Ishikawa (cell line): ENCODE measurements at regions not wholly inside any gene's neighbourhood (a gene's known extent, or its start where the extent isn't known, plus 50 kb on each side); places are given as distances from the start of the nearest gene placed in this dataset.

Source experiments
- CEBPB ChIP-seq: IDR thresholded peaks from 2 replicates; pipeline ENCODE4 v1.6.1; 2012
- CREB1 ChIP-seq: IDR thresholded peaks from 2 replicates; pipeline ENCODE4 v1.6.1; 2012; ENCODE audit warnings: low read depth
- EGR1 ChIP-seq: IDR thresholded peaks from 2 replicates; pipeline ENCODE4 v1.6.1; 2012
- EP300 ChIP-seq: IDR thresholded peaks from 2 replicates; pipeline ENCODE4 v1.6.1; 2012; ENCODE audit warnings: borderline replicate concordance
- FOXM1 ChIP-seq: IDR thresholded peaks from 2 replicates; pipeline ENCODE4 v1.6.1; 2012; ENCODE audit warnings: low read depth, borderline replicate concordance
- NFIC ChIP-seq: IDR thresholded peaks from 2 replicates; pipeline ENCODE4 v1.6.1; 2012
- RAD21 ChIP-seq: IDR thresholded peaks from 2 replicates; pipeline ENCODE4 v1.6.1; 2012; ENCODE audit warnings: low read depth
- TAF1 ChIP-seq: IDR thresholded peaks from 2 replicates; pipeline ENCODE4 v1.6.1; 2012; ENCODE audit warnings: low read depth, mild to moderate bottlenecking
- TCF12 ChIP-seq: IDR thresholded peaks from 2 replicates; pipeline ENCODE4 v1.6.1; 2012; ENCODE audit warnings: low read depth
- TEAD4 ChIP-seq: IDR thresholded peaks from 2 replicates; pipeline ENCODE4 v1.6.1; 2012
- YY1 ChIP-seq: IDR thresholded peaks from 2 replicates; pipeline ENCODE4 v1.6.1; 2012; ENCODE audit warnings: low read depth
- ZBTB7A ChIP-seq: IDR thresholded peaks from 2 replicates; pipeline ENCODE4 v1.6.1; 2012; ENCODE audit warnings: low read depth
- TF ChIP-seq, protein P1 (sequence below): IDR thresholded peaks from 2 replicates; pipeline ENCODE4 v1.6.1; 2012
- TF ChIP-seq, protein P2 (sequence below): IDR thresholded peaks from 2 replicates; pipeline ENCODE4 v1.6.1; 2012
- TF ChIP-seq, protein P3 (sequence below): IDR thresholded peaks from 2 replicates; pipeline ENCODE4 v1.6.1; 2012; ENCODE audit warnings: low read depth, mild to moderate bottlenecking

DNA sequence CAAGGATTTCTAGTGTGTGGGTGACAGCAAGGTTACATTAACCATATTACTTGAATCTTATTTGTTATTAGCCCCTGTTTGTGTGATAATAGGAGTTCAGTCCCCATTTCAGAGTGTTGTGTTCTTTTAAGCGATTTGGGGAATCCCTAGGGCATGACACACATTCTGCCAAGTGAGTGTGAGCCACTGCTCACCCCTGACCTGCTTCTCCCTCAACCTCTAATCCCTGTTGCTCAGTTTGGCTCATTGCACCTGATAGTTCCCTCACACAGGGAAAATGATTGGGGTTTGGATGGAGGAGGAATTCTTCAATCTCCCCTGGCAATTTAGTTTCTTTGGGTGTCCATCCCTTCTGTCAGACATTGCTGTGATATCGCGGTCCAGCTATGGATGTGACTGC is 149.2 kb downstream of the DMRTA1 start:
- TF ChIP-seq TAF1 (no peak), TEAD4 (no peak), ZBTB7A (no peak), TCF12 (no peak), EP300 (no peak), NFIC (no peak), RAD21 (no peak), CREB1 (no peak), CEBPB (no peak), YY1 (no peak), FOXM1 (no peak), EGR1 (no peak)
- TF ChIP-seq, protein P1, sequence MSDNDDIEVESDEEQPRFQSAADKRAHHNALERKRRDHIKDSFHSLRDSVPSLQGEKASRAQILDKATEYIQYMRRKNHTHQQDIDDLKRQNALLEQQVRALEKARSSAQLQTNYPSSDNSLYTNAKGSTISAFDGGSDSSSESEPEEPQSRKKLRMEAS: no peak
- TF ChIP-seq, protein P2, sequence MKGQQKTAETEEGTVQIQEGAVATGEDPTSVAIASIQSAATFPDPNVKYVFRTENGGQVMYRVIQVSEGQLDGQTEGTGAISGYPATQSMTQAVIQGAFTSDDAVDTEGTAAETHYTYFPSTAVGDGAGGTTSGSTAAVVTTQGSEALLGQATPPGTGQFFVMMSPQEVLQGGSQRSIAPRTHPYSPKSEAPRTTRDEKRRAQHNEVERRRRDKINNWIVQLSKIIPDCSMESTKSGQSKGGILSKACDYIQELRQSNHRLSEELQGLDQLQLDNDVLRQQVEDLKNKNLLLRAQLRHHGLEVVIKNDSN: no peak
- TF ChIP-seq, protein P3, sequence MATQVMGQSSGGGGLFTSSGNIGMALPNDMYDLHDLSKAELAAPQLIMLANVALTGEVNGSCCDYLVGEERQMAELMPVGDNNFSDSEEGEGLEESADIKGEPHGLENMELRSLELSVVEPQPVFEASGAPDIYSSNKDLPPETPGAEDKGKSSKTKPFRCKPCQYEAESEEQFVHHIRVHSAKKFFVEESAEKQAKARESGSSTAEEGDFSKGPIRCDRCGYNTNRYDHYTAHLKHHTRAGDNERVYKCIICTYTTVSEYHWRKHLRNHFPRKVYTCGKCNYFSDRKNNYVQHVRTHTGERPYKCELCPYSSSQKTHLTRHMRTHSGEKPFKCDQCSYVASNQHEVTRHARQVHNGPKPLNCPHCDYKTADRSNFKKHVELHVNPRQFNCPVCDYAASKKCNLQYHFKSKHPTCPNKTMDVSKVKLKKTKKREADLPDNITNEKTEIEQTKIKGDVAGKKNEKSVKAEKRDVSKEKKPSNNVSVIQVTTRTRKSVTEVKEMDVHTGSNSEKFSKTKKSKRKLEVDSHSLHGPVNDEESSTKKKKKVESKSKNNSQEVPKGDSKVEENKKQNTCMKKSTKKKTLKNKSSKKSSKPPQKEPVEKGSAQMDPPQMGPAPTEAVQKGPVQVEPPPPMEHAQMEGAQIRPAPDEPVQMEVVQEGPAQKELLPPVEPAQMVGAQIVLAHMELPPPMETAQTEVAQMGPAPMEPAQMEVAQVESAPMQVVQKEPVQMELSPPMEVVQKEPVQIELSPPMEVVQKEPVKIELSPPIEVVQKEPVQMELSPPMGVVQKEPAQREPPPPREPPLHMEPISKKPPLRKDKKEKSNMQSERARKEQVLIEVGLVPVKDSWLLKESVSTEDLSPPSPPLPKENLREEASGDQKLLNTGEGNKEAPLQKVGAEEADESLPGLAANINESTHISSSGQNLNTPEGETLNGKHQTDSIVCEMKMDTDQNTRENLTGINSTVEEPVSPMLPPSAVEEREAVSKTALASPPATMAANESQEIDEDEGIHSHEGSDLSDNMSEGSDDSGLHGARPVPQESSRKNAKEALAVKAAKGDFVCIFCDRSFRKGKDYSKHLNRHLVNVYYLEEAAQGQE: no peak

DNA sequence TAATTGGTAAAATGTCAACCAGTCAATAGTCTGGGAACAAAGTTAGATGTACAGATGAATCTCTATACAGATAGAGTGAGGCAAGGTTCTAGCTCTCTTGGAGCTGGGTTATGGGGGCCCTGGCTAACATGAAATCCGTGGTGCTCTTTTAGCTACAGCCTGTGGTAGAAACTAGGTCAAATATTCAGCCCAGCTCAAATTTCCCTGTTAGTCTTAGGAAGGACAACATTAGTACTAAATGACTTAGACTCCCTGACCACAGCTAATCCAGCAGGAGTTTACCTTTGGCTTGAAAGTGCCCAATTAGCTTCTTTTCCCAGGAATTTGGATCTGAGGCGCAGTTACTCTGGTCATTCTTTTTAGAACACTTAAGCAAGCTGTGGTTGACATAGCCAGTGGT is 170.5 kb downstream of the DMRTA1 start:
- TF ChIP-seq NFIC (no peak), EP300 (no peak), ZBTB7A (no peak), TEAD4 (no peak), EGR1 (no peak), FOXM1 (no peak), CREB1 (no peak), TAF1 (no peak), TCF12 (no peak), YY1 (no peak), RAD21 (no peak)
- TF ChIP-seq, protein P3: no peak
- TF ChIP-seq, protein P2: no peak

DNA sequence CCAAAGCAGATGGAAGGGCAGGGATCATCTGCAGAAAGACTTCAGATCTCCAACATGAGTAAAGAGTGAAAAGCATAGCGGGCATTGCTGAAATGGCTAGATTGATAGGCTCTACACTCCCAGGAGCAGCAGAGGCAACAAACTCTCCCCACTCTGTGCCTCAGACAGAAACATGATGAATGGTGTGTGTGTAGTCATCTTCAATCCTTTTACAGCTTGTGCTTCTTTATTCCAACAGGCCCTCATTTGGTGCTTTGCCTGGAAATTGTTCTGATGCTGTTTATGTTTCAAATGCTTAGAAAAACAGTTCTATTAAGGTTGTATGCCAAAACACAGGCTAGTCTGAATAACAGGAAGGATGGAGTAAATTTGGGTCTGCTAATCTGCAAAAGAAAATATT is 176.2 kb downstream of the DMRTA1 start:
- no peak for TF ChIP-seq RAD21
- no peak for TF ChIP-seq TAF1
- TF ChIP-seq, protein P3: no peak

DNA sequence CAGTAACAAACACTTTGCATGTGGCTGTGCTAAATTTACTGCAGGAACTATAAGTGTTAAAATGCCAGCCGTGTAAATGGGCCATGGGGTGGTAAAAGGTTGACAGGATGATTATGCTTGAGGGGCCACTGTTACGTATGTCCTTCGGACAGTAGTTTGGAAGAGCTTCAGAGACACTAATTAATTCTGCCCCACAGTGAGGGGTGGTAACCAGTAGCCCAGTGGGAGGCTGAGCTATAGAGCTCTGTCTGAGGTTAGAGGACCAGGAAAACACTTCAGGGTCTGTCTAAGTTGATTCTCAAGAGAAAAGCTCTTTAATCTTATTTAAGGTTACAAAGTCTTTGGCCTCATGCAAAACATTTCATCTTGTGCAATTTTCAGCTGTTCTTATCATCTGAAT is 176.6 kb downstream of the DMRTA1 start:
- TF ChIP-seq TEAD4 (no peak), TCF12 (no peak), CEBPB (no peak), CREB1 (no peak), ZBTB7A (no peak), RAD21 (no peak), YY1 (no peak), EP300 (no peak), TAF1 (no peak), NFIC (no peak), EGR1 (no peak), FOXM1 (no peak)
- TF ChIP-seq, protein P2: no peak
- TF ChIP-seq, protein P1: no peak
- TF ChIP-seq, protein P3: no peak
